GM18507 (cell line): ENCODE measurements at regions not wholly inside any gene's neighbourhood (a gene's known extent, or its start where the extent isn't known, plus 50 kb on each side); places are given as distances from the start of the nearest gene placed in this dataset.

Experiments
- DNase-seq: peaks from one replicate; pipeline ENCODE4 v3.0.0; 2011; ENCODE audit warnings: low read depth; ENCODE audit not compliant: insufficient read length; ENCODE audit errors: extremely low spot score
- FAIRE-seq: peaks from 2 replicates; lab custom pipeline; 2011; peaks lifted over from hg19 to GRCh38; lab: Jason Lieb, UNC

DNA sequence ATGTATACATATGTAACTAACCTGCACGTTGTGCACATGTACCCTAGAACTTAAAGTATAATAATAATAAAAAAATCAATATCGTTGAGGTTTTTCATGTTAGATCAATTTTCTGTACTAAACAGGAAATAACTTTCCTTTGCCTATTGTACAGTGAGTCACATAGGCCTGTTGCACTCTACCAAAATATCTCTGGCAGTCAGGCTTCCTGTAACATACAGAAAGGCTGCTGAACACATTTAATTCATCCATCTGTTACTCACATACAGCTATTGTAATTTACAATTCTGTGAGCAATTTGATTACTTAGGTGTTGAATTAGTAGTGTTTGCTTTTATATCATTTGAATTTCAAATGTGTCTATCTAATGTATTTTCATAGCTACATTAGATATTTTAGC is 427.8 kb downstream of the TMA16 start:
- FAIRE-seq, result no peak

DNA sequence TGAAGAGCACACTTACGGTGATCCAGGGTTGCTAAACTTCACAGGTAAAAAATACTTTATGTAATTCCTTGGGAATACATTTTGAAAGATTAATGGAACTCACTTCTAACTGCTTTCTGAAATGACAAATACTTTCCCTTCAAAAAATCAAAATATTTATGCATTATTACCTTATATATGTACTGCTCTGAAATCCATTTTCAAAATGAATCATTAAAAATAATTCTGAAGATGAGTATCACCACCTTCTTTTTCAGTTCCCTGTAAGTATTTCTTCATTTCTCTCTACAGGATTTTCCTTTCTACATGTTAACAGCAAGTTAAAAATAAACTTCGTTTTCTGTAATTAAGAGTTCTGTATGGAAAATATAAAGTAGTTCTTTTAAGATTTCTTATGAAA is 428.6 kb downstream of the TMA16 start:
- no peak for FAIRE-seq

More for the DNA sequence above, 427.8 kb downstream of the TMA16 start:
- no peak for DNase-seq

DNA sequence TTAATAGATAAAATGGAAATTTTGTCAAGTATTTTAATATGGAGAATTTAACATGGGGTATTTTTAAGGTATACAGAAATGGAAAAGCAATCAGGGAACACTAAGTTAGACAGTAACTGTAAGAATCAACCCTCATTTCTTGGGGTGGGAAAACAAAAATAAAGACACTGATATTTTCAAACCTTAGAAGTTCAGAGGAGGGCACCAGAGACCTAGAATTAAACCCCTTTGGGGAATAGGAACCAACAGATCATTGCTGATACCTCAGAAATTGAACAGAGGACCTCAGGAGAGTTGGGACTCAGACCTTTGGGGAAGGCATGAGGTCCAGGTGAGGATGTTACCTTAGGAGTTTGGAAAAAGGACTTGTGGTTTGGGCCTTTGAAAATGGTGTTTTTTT is 435.6 kb downstream of the TMA16 start:
- FAIRE-seq, result no peak
- no peak for DNase-seq

More for the DNA sequence above, 428.6 kb downstream of the TMA16 start:
- DNase-seq, result no peak

DNA sequence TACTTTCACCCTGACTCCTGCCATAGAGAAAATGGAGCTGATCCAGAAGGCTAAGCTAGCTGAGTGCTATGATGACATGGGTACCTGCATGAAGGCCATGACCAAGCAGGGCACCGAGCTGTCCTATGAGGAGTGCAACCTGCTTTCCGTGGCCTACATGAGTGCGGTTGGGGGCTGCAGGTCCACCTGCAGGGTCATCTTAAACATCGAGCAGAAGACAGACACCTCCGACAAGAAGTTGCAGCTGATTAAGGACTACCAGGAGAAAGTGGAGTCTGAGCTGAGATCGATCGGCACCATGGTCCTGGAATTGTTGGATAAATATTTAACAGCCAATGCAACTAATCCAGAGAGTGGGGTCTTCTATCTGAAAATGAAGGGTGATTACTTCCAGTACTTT is 438.0 kb downstream of the TMA16 start:
- no peak for DNase-seq
- no peak for FAIRE-seq

DNA sequence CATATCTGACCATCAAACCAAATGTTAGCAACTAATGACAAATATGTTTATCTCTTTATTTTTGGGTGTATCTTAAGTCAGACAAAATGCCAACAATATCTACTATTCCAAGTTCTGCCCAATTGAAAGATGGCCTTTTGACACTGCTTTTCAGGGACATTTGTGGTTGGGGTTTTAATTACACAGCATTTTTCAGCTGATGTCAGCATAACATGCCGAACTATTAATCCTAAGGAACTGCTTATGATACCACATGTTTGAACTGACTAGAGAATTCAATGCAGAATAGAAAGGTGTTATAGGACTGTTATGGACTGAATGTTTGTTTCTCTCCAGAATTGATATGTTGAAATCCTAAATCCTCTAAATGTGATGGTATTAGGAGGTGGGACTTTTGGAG is 445.1 kb downstream of the TMA16 start:
- FAIRE-seq (no peak), DNase-seq (no peak)

DNA sequence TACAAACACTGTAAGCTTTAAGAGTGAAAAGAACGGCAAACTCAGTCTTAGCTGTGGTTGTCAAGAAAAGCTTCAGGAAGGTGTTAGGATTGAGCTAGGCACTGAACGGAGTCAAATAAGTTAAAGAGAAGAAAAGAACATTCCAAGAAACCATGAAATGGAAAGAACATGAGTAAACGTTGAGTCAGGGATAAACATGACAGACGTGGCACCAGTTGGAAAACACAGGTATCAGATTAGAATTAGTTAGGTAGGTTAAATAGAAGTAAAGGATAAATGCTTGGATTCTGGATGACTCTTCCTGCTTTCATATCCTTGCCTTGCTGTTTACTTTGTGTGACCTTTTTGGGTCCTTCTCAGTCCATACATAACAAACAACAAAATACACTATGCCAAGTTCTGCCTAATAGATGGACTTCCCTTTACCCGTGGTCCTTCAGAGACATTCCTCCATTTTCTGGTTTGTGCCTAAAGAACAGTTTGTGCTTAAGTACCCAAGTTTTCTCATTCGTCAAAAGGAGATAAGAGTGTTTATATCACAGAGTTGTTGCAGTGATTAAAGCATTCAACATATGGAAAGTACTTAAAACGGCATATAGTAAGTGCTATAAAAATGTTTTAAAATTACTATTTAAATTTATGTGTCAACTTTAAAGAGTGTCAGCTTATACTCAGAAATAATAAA is 446.9 kb downstream of the TMA16 start:
- FAIRE-seq, result no peak
- no peak for DNase-seq

DNA sequence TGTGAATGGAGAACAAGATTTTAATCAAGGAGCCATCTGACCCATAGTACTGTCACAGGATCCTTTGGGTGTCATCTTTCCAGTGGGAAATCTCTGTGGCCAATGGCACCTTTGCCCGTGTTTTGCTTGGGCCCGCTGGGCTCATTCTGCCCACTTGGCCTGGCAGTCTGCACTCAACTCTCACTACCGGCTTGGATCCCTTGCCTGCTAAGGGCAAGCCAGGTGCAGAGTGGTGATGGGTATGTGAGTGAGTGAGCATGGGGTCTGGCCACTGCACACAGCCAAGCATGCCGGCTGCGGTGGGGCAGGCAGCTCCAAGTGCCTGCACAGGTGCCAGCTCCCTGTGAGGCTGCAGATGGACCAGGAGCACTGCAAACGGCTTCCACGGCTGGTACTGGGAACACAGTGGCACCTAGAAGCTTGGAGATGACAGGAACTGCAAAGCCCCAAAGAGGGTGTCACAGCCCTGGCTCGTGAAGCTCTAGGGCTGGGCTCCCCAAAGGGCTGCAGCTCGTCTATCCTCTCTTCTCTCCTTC is 454.5 kb downstream of the TMA16 start:
- DNase-seq, result no peak
- FAIRE-seq, result no peak

DNA sequence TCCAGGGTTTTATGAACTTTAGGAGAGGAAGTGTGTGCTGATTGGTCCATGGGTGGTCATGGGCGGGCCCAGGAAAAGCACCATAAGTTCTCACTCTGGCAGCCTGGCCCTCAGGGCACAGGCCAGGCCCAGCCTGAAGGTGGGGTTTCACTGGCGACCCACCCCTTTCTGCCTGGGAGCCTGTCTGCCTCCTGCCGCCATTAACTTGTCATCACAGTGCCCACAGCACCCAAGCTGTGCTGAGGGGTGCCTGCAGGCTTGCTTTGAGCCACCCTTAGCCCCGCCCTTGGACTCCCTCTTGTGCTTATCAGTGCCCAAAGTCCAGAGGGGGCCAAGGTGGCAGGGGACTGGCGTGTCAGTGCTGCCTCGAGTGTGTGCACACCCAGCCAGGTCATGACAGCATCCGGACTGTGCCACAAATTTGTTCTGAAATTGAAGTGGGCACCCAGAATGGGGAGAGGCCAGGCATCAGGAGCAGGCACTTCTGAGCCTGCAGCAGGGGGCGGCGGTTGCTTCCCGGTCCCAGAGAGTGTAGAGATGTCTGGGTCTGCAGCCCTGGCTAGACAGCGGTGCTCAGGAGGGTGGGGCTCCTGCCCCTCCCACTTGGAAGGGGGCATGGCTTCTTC is 455.6 kb downstream of the TMA16 start:
- DNase-seq (no peak), FAIRE-seq (no peak)

DNA sequence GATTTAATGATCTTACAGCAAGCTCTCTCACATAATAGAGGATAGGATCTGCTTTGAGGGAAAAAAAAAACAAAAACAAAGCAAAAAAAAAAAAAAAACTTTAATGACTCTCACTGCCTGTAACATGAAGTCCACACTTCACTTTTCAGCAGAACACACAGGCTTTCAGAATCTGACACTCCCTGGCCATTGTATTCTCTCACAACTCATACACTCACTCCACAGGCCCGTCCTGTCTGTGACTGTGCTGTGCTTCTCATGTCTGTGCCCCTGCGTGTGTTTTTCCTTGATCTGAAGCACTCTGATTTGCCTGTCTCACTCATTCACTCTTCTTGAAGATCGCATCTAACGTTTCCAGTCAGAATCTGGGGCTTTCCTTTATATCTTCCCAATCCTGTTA is 460.8 kb downstream of the TMA16 start:
- FAIRE-seq (no peak), DNase-seq (no peak)

DNA sequence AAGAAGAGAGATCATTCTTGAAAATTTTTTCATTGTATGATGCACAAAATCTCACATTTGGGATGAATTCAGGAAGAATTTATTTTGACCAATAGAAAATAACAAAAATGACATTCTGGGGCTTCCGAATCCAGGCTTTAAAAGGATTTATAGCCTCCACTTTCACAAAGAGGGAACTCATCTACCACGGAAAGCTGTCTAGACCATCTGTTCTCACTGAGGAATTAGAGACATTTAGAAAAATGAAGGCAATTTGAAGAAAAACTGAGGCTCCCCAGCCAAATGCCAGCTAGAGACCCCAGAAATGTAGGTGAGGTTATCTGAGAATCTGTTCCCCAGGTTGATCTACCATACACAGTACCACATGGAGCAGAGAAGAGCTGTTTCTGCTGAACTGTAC is 464.3 kb downstream of the TMA16 start:
- no peak for FAIRE-seq
- no peak for DNase-seq

DNA sequence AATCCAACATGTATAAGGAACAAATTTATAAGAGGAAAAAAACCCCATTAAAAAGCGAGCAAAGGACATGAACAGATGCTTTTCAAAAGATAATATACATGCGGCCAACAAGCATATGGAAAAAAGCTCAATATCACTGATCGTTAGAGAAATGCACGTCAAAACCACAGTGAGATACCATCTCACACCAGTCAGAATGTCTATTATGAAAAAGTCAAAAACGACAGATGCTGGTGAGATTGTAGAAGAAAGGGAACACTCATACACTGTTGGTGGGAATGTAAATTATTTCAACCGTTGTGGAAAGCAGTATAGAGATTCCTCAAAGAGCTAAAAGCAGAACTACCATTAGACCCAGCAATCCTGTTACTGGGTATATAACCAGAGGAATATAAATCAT is 465.4 kb downstream of the TMA16 start:
- no peak for FAIRE-seq

DNA sequence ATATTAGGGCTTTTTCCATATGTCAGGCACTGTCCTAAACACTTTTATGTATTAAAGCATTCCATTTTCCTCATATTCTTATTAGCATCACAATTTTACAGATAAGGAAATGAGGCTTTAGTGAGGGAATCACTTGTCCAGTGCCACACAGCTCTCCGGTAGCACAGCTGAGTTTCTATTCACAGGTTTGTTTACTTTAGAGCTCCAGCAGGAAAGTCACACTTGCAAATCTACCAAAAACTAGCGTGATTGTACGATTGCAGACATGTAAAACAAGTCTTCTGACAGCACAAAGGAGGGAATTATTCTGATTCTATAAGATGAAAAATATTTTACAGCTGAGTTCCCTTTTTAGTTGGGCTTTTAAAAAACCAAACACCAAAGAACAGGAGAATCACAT is 472.1 kb downstream of the TMA16 start:
- no peak for FAIRE-seq
- DNase-seq, result no peak

More for the DNA sequence above, 465.4 kb downstream of the TMA16 start:
- no peak for DNase-seq

DNA sequence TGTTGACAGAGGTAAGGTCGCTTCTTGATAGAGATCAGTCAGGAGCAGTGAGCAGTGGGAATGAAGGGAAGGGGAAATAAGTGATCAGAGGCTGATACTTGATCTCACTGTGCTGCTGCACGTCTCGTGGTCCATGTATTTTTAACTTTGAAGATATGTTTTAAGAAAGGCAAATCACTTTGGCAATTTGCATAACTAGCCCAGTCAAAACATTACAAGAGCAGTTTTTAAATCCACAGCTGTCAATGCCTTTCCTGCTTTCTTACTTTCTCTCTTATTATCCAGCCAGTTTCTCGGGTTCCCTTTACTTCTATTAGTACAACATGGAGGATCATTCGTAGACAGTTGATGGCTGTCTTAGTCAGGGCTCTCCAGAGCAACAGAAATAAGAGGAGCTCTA is 472.8 kb downstream of the TMA16 start:
- DNase-seq (no peak), FAIRE-seq (no peak)

DNA sequence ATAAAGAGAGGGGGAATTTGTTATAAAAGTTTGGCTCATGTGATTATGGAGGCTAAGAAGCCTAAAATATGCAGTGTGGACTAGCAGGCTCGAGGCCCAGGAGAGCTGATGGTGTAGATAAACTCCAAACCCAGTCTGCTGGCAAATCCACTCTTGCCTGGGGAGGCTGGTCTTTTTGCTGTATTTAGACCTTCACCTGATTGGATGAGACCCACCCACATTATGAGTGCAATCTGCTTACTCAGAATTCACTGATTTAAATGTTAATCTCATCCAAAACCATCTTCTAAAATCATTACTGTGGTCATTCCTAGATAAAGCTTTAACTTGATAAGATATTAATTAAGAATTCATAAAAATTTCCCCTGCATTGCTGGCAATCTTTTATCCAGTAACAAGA is 473.2 kb downstream of the TMA16 start:
- FAIRE-seq (no peak), DNase-seq (no peak)

DNA sequence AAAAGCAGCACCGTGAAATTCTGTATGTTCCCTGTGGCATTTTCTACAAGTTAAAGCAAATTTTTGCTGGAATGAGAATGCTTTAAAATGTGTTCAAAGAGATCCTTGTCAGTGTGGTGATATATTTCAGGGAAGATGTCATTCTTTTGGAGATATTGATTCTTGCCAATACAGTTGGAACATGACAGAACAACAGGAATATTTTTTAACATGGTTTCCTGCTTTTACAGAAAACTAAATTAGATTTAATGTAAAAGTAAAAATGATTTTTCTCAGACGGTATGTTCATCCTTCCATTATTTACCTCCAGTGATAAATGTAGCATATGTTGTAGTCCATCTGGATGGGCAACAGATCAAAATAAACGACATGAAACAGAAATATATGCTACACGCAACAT is 474.8 kb downstream of the TMA16 start:
- no peak for FAIRE-seq
- DNase-seq, result no peak

DNA sequence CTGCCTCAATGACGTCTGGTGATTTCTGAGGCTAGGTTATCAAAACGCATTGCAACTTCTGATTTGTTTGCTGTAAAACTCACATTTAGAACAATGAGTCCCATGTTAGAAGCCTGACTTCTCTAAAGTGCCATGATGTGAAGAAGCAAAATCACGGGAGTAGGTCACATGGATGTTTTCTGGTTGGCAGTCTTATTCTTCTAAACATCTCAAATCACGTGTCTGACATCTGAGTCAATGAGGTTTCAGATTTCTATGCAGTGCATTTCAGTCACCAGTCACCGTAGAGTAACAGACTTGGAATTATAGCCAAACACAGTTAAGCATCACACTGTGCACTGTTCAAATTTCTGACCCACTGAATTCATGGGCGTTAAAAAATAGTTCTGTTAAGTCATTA is 482.1 kb downstream of the TMA16 start:
- DNase-seq (no peak), FAIRE-seq (no peak)

DNA sequence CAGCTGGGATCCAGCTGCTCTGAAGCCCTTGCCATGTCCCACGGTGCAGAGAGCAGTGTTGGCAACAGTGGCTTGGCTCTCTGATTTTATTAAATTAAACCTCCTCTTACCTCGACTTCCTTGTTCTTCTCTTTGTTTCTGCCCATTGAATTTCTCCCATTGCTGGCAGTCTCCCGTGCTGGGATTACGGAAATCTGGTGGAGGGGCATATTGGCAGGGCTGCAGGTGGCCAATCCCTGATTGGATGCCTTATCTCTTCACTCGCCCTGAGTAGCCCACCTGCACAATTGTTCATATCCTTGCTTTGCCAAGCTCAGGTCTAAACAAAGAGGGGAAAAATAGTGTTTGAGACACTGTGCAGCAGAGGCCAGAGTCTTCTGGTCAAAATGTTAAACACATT is 493.9 kb downstream of the TMA16 start:
- DNase-seq, result no peak
- no peak for FAIRE-seq

DNA sequence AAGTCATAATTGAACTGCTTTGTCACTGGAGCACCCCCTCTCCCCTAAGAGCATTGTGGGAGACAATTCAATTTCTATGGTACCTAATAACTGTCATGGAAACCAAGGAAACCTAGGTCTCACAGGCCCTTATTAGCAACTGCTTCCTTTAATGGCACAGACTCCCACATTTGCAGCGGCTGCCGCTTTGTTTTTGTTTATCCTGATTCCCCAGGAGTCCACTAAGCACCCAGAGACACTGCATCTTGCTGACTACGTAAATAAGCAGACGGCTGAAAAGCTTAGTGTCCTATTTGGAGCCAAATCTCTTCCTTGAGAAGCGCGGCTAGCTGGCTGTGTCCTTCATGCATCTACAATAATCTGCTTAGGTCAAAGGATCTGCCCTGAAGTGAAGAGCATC is 494.4 kb downstream of the TMA16 start:
- FAIRE-seq (no peak), DNase-seq (no peak)

DNA sequence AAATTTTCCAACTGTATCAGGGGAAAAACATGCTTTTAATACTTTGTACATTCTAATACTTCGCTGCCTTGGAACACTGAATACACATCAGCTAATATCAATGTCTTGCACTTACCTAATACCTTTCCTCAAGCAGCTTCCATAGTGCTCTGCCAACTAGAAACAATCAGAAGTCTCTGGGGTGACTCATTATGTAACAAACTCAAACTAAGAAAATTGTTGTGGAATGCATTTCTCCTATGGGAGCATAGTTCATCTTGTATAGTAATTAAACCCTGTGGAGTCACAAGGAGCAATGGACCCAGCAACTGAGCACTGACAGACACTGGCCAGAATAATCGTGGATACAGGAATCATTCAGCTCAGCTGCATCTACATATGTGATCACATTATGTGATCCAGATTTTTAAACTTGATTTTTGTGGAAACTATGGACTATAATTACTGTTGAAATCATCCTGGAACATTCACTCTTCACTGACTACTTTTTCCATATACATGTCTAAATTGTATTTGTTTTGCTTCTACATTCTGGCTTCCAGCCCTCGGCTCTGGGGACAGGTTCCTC is 496.9 kb downstream of the TMA16 start:
- DNase-seq (no peak), FAIRE-seq (no peak)

DNA sequence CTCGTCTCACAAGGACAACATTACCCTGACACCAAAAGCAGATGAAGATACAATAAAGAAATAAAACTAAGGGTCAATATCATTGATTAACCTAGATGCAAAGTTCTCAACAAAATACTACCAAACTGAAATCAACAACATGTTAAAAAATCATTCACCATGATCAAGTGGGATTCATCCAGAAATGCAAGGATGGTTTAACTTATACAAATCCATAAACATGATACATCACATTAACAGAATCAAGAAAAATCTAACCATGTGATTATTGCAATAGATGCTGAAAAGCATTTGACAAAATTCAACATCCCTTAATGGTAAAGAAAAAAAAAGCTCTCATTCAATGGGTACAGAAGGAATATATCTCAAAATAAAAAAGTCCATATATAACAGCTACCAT is 514.9 kb downstream of the TMA16 start:
- FAIRE-seq (no peak), DNase-seq (no peak)

DNA sequence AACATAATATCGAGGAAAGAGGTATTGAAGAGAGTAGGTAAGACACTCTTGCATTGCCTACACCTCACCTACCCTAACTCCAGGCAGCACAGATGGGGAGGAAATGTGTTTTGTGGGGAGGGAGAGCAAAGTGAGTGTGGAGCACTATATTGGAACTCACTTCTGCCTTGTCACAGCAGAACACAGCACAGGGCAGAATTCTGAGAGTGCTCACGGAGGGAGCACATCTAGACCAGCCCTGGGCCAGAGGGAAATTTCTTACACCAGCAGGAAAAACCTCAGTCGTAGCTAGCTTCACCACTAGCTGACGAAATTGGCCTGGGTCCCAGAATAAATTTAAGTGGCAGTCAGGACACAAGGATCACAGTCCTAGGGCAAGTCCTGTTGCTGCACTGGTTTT is 517.3 kb downstream of the TMA16 start:
- FAIRE-seq (no peak), DNase-seq (no peak)
